NCI-H1930 (cell line): ENCODE measurements at regions not wholly inside any gene's neighbourhood (a gene's known extent, or its start where the extent isn't known, plus 50 kb on each side); places are given as distances from the start of the nearest gene placed in this dataset.

Source experiments
- DNase-seq, 2 experiments: peaks; one replicate each; lab custom pipeline; 2025; lab: John Stamatoyannopoulos, UW

GRCh38 chr11:116217441-116217840 is 555.3 kb downstream of the BUD13 start:
- no peak for DNase-seq

- DNase-seq, result no peak
Measured at GRCh38 chr11:116217006-116217405, 555.8 kb downstream of the BUD13 start.

GRCh38 chr11:116215471-116216113 is 557.2 kb downstream of the BUD13 start:
- no peak for DNase-seq

GRCh38 chr11:116211147-116211546 is 561.6 kb downstream of the BUD13 start:
- DNase-seq, result no peak

- no peak for DNase-seq
Measured at GRCh38 chr11:116210663-116211062, 562.1 kb downstream of the BUD13 start.

- DNase-seq, result no peak
Measured at GRCh38 chr11:116209255-116209654, 563.5 kb downstream of the BUD13 start.

- DNase-seq, result no peak
Measured at GRCh38 chr11:116207421-116208141, 565.2 kb downstream of the BUD13 start.

- DNase-seq, result no peak
Measured at GRCh38 chr11:116207019-116207418, 565.8 kb downstream of the BUD13 start.

GRCh38 chr11:116202922-116203321 is 569.9 kb downstream of the BUD13 start:
- DNase-seq, result no peak

GRCh38 chr11:116200564-116200963 is 572.2 kb downstream of the BUD13 start:
- no peak for DNase-seq

GRCh38 chr11:116199182-116199581 is 573.6 kb downstream of the BUD13 start:
- DNase-seq, result no peak

GRCh38 chr11:116194156-116194904 is 578.5 kb downstream of the BUD13 start:
- no peak for DNase-seq

- DNase-seq, result no peak
Measured at GRCh38 chr11:116193321-116194131, 579.3 kb downstream of the BUD13 start.

GRCh38 chr11:116192509-116193210 is 580.1 kb downstream of the BUD13 start:
- no peak for DNase-seq

- DNase-seq, result no peak
Measured at GRCh38 chr11:116190861-116191260, 581.9 kb downstream of the BUD13 start.

- DNase-seq, result no peak
Measured at GRCh38 chr11:116189408-116190170, 583.2 kb downstream of the BUD13 start.

GRCh38 chr11:116188350-116188749 is 584.4 kb downstream of the BUD13 start:
- DNase-seq, result no peak

- DNase-seq, result no peak
Measured at GRCh38 chr11:116187026-116187425, 585.8 kb downstream of the BUD13 start.

- no peak for DNase-seq
Measured at GRCh38 chr11:116185551-116185950, 587.2 kb downstream of the BUD13 start.

- no peak for DNase-seq
Measured at GRCh38 chr11:116184763-116185162, 588.0 kb downstream of the BUD13 start.
